Kidney (tissue), 13 donors: ENCODE measurements at regions not wholly inside any gene's neighbourhood (a gene's known extent, or its start where the extent isn't known, plus 50 kb on each side); places are given as distances from the start of the nearest gene placed in this dataset.

Experiments
- DNase-seq, 5 donors: peaks; one replicate each; pipeline ENCODE4 v3.0.0-alpha.2; 2013 to 2020
- FAIRE-seq: peaks from 2 replicates; lab custom pipeline; 2012; peaks lifted over from hg19 to GRCh38; lab: Jason Lieb, UNC
- H3K27ac ChIP-seq, 2 donors: one replicate each; pipeline ENCODE4 v1.7.0; 2013; ENCODE audit warnings: low read depth in 2 of 2, low read length in 2 of 2, inconsistent platforms in 1 of 2
- H3K27me3 ChIP-seq: one replicate; pipeline ENCODE4 v1.7.1; 2013; ENCODE audit warnings: low read length, inconsistent platforms; ENCODE audit not compliant: control insufficient read depth, insufficient read depth
- H3K36me3 ChIP-seq, 3 donors: one replicate each; pipeline versions ENCODE4 v1.7.0 to v1.7.1; 2013; ENCODE audit warnings: low read length in 3 of 3, control low read depth in 1 of 3, inconsistent platforms in 1 of 3; ENCODE audit not compliant: insufficient read depth in 3 of 3, control insufficient read depth in 2 of 3
- H3K4me1 ChIP-seq, 3 donors: one replicate each; pipeline versions ENCODE4 v1.7.0 to v1.7.1; 2013; ENCODE audit warnings: low read length in 3 of 3, inconsistent platforms in 1 of 3, low read depth in 1 of 3; ENCODE audit not compliant: control insufficient read depth in 2 of 3, insufficient read depth in 2 of 3
- H3K4me3 ChIP-seq, 3 donors: one replicate each; pipeline versions ENCODE4 v1.7.0 to v1.8.1; 2013; ENCODE audit warnings: low read length in 3 of 3, control low read depth in 1 of 3, inconsistent platforms in 1 of 3
- H3K9ac ChIP-seq, 3 donors: one replicate each; pipeline versions ENCODE4 v1.7.0 to v1.7.1; 2013; ENCODE audit warnings: low read length in 3 of 3, control low read depth in 1 of 3, inconsistent platforms in 1 of 3
- H3K9me3 ChIP-seq, 3 donors: one replicate each; pipeline versions ENCODE4 v1.7.0 to v1.7.1; 2013; ENCODE audit warnings: low read length in 3 of 3, control low read depth in 1 of 3, inconsistent platforms in 1 of 3; ENCODE audit not compliant: control insufficient read depth in 2 of 3, insufficient read depth in 1 of 3
- CTCF ChIP-seq: IDR thresholded peaks from 3 replicates; pipeline ENCODE4 v1.5.1; 2012; ENCODE audit warnings: mild to moderate bottlenecking, moderate library complexity, borderline replicate concordance; ENCODE audit not compliant: insufficient read depth; ENCODE audit errors: extremely low read depth
- intact Hi-C: fragments of 100-400 bp; cut with DNase I; formaldehyde crosslinking; loops from one replicate; pipeline ENCODE4 v1.11.1; 2022
- donor health status: control.
- donor health status: control.
- donor health status: control.
- donor health status: control.
- donor health status: control.
- donor health status: DM: yes; HTN: yes; CAD: no.
- donor health status: Normal renal cell carcinoma (clear cell type).

DNA sequence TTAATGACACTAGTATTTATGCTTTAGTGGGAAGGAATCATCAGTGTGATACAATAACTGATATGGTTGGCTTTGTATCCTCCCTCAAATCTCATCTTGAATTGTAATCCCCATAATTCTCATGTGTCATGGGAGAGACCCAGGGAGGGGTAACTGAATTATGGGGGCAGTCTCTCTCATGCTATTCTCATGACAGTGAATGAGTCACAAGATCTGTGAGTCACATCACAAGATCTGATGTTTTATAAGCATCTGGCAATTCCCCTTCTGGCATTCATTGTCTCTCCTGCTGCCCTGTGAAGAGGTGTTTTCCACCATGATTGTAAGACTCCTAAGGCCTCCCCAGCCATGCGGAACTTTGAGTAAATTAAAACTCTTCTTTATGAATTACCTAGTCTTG is 1760.3 kb downstream of the NCAM2 start:
- TF ChIP-seq CTCF = no peak
- Histone ChIP-seq H3K4me3 (no peak overlapping the region), H3K36me3 (no peaks in the 10 kb centered on the region), H3K27ac (no peak overlapping the region), H3K9ac (no peak overlapping the region), H3K27me3 (no peaks in the 10 kb centered on the region), H3K4me1 (no peaks in the 10 kb centered on the region), H3K9me3 (no peaks in the 10 kb centered on the region)
- DNase-seq (no peak), FAIRE-seq (no peak)
- intact Hi-C loops = no loop called here

GRCh38 chr21:22762463-22762862 is 1764.3 kb downstream of the NCAM2 start:
- DNase-seq = no peak
- no peak for FAIRE-seq
- intact Hi-C loops = no loop called here
- Histone ChIP-seq H3K4me3 (no peak overlapping the region), H3K36me3 (no peaks in the 10 kb centered on the region), H3K4me1 (no peaks in the 10 kb centered on the region), H3K9me3 (no peaks in the 10 kb centered on the region), H3K27me3 (no peaks in the 10 kb centered on the region), H3K27ac (no peak overlapping the region), H3K9ac (no peak overlapping the region)
- TF ChIP-seq CTCF = no peak

DNA sequence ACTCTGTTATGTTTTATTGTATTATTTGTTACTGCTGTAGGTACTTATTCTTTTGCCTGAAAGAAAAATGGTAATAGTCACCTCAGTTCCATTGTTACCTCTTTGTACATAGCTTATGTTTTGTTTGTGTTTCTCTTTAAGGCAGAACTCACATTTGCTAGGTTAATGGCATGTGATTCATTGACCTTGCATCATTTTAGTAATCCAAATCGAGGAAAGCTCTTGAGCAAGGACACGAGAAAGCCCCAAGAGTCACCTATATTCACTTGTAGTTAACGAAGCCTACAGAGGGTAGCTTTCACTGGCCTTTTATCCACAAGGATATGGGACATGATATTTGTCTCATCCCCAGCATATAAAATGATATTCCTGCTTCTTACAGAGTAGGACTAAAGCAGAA is 1765.2 kb downstream of the NCAM2 start:
- H3K4me1 ChIP-seq = no peaks in the 10 kb centered on the region

More for the DNA sequence above, 1765.2 kb downstream of the NCAM2 start:
- Histone ChIP-seq H3K27ac (no peak overlapping the region), H3K9ac (no peak overlapping the region), H3K4me3 (no peak overlapping the region), H3K27me3 (no peaks in the 10 kb centered on the region), H3K36me3 (no peaks in the 10 kb centered on the region), H3K9me3 (no peaks in the 10 kb centered on the region)
- intact Hi-C loops = no loop called here
- DNase-seq (no peak), FAIRE-seq (no peak)
- no peak for TF ChIP-seq CTCF
